Skin of body (tissue), 1 donor: ENCODE measurements at regions not wholly inside any gene's neighbourhood (a gene's known extent, or its start where the extent isn't known, plus 50 kb on each side); places are given as distances from the start of the nearest gene placed in this dataset.

ENCODE experiments used
- DNase-seq: peaks from one replicate; lab custom pipeline; 2025; lab: John Stamatoyannopoulos, UW

DNA sequence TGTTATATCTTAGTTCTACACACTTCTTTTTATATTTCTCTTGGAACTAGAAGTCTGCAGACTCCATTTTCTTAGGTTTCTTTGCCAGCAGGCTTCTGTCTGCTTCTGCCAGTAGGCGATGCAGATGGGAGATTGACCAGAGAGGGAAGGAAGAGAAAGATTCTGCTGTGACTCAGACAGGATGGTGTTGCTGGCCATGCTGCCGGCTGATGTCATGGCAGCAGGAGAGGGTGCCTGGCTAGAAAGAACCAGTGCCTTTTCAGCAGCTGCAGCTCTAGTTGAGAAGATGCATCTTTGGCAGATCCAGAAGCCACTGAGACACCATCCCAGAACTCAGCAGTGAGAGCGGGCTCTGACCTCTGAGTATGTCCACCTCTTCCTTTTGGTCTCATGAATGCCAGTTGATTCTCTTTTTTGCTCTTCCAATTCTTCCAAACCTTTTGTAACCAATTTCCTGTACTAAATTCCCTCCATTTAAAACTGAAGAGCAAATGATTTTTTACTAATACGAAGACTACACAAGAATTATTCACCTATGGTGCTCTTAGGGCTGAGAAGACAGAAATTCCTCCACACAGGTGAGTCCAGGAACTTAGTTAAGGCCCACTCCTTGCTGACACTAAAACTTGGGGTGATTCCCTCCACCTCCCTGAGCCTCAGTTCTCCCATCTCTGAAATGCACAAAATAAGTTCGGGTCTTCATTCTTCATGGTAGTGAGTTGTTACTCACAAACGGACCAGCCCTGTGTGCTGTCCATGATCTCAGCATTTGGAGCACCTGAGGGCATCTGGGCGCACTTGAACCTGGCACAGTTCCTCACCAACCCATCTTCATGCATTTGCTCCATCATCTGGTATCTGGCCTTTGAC is 200.7 kb downstream of the MYCN start:
- DNase-seq = no peak

DNA sequence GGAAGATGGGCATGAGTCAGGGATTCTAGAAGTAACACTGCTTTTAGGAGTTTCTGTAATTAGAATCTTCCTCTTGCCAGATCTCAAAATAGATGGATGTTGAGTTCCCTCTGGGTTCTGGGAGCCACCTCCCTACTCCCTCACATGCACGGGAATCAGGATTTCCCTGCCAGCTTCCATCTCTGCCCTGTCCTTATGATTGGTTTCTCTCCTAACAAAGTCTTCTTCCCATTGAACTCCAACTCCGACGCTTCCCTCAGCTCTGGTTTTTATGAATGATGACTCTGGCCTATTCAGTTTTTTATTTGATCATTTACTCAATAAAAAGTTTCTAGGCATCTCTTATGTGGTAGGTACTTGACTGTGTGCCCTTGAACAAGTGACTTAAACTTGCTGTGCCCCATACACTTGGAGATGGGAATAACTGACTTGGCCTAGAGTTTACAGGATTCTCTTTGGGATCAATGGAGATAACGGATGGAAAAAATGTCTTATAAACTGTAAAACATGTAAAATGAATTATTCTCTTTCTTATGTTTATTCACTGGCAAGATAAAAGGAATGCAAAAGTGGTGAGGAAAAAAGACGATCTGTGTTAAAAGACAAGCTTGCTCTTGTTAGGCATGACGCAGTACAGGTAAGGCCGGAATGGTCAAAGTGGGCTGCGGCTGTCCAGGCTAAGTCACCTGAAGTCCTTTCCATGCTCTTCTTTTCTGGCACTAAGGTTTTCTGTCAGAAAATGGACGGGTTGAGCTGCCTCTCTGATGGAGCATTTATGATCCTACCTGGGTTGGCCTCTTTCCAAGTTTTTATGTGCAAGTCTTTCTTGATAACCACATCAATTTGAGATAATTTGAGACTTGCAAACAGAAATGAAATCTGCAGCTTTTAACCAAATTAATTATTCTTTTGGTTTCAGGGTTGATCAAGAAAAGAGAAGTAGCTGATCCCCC is 199.6 kb downstream of the MYCN start:
- no peak for DNase-seq

DNA sequence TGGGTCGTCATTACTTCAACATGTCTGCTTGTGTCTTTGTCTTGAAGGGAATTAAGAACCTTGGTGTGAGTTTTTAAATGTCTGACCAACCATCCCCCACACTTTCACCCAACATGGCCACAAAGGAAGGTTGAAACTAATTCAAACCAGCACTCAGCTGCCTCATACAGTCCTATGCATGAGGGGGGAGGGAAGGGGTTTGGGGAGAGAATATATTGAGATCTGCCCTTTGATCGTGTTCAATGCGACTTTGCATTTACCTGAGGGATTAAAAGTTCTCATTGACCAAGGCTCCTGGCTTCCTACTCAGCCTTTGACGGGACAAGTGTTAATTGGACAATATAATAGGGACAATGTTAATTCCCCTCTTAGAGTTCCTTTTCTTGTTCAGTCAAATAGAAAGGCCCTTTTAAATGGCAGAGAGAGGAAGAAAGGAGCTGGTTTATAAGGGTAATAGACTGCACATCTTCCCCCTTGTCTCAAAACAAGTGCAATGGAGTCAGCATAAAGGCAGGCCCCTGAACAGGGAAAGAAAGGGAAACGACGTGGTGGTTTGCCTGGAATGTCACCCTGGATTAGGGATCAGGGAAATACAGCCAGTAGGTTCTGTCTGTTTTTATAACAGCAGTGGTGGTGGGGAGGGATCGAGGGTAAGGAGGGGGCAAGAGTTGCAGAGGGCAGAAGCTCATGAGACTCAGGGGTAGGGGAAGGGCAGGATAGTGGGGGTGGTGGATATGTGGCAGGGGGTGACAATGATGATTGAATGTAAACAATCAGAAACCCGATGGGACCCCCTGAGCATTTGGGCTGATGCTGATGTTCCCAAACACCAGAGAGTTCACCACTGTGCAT is 198.7 kb downstream of the MYCN start:
- DNase-seq = no peak

DNA sequence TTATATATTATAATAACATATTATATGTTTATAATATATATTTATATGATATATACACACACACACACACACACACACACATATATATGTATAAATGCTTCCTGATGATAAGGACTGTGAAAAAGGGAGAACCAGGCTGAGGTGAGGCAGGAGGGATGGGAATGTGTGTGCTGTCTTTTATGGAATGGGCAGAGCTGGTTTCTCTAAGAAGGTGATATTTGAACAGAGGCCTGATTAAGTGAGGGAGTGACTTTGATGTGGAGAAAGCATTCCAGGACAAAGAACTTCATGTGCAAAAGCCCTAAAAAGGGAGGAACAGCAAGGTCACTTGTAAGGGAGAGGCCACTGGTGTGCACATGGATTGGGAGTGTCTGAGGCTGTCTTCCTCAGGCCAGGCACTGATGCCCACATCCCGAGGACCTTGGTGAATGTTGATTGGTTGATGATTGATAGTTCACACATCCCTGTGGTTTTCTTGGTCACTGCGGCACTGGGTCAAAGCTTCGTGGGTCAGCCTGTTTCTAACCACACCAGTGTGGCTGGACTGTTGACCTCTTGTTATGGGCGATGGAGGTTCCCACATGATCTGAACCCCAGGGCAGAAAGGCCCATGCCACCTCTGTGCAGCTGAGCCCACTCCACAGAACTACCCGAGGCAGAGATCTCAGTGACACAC is 196.9 kb downstream of the MYCN start:
- no peak for DNase-seq

DNA sequence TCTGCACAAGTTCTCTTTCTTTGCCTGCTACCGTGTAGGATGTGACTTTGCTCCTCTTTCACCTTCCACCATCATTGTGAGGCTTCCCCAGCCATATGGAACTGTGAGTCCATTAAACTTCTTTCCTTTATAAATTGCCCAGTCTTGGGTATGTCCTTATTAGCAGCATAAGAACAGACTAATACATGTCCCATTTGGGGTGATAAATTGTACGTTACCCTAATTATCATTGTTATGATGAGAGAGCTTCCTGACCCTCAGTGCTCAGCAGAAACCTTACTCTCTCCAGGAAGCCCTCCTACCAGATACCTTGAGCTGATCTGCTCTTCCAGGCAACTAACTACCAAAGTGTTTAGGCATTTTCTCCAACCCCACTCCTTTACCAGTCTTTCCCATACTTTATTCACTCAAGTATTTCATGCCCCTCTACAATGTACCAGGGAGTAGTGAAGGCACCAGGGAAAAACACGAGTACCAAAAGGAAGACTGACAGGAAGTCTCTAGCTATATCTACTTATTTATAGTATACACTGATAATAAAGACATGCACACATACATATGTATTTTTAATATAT is 196.2 kb downstream of the MYCN start:
- no peak for DNase-seq

DNA sequence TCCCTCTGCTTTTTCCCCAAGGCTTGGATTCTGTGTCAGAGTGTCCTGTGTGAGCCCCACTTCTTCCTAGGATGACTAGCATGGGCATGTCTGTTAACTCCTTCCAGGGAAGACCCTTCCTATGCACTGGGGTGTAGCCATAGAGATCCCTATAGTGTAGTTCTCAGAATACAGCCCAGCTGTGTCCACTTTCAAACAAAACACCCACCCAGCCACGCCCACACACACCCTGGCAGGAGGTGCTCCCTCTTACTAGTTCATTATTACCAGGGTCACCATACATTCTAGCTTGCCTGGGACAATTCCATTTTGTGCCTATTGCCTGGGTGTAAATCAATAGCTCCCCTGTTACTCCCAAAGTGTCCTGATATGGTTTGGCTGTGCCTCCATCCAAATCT is 195.6 kb downstream of the MYCN start:
- DNase-seq = no peak

DNA sequence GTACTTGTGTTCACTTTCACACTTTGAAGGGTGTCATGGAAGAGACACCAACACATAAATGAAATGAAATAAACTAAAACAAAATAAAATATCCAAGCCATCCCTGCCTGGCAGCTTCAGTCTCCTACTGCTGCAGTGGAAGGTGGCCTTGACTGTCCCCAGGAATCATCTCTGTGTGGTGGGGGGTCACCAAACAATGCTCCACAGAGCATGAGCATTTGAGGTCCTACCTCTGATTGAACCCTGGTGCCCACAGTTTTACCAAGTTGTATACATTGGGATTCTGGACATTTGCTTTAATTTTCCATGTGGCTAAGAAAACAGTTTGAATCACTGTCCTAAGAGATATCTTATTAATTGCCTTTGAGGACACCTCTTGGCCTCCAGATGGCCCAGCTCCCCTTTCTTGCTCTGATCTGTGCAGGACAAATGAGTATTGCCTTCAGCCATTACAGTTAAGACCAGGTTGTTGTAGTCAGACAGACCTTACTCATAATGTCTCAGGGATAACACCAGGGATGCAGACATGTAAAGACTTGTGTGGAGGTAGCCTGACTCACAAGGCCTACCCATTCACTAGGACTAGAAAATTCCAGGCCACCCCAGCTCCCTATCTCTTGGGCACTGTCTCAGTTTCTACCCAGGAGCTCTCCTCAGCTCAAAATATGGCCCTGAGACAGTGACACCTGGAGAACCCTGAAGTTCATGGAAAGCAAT is 195.0 kb downstream of the MYCN start:
- DNase-seq = no peak

DNA sequence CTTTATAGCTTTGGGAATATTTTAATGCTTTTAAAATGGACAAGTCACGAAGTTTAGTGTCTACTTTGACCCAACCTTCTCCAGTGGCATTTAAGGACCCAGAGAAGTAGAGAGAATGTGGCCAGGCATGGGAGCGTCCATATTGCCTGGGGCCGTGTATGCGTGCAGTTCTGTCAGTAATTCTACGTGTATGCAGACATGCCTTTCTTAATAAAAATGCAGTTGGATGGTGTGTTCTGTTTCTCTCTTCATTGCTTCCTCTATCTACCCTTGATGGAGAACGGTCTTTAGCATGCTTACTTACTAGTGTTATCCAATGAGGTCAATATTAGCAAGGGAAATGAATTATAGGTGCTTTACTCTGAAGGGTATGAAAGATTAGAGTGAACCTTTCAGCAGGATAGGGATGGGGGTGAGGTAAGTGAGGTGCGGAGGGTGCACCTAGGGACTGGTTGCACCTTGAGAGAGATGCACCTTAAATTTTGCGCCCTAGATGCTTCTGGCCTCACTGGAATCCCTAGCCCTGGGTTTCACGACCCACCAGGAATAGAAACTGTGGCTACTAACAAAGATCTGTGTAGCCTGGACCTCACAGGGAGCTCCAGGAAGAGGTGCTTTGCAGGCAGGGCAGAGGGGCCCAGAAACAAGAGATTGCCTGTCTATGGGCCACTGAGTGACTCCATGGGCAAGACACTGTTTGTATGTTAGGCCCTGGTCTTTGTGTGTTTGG is 194.3 kb downstream of the MYCN start:
- no peak for DNase-seq

DNA sequence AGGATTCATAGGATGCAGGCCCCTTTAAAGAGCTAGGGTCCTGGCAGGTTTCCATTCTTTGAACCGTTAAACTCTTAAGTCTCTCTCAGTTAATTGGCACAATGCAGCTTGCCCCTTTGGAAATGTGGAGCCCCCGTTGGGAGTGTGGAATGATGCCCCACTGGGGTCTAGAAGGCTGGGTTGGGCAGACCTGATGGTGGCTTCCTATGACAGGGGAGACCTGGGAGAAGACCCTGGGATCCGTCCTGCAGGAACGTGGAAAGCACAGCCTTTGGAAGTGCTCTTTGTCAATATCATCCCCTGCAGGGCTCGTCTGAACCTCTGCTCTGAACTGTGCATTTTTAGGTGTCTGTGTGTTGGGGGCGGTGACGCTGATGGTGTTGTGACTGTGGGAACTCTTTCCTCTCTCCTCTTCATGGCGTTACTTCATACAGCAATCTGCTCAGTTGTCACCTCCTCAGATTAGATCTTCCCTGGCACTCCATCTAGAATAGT is 190.6 kb downstream of the MYCN start:
- DNase-seq = no peak

DNA sequence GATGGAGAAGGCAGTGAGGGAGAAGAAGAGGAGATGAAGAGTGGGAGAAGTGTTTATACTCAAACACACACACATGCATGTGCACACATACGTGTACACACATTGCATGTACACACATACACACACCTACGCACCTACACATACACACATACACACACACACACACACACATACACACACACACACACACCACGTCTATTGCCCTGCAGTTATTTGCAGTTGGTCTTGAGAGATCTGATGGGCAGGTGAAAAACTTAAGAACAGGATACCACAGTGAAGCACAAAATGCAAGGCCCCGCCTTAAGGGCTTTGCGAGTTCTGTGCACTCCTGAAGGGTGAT is 190.2 kb downstream of the MYCN start:
- no peak for DNase-seq

DNA sequence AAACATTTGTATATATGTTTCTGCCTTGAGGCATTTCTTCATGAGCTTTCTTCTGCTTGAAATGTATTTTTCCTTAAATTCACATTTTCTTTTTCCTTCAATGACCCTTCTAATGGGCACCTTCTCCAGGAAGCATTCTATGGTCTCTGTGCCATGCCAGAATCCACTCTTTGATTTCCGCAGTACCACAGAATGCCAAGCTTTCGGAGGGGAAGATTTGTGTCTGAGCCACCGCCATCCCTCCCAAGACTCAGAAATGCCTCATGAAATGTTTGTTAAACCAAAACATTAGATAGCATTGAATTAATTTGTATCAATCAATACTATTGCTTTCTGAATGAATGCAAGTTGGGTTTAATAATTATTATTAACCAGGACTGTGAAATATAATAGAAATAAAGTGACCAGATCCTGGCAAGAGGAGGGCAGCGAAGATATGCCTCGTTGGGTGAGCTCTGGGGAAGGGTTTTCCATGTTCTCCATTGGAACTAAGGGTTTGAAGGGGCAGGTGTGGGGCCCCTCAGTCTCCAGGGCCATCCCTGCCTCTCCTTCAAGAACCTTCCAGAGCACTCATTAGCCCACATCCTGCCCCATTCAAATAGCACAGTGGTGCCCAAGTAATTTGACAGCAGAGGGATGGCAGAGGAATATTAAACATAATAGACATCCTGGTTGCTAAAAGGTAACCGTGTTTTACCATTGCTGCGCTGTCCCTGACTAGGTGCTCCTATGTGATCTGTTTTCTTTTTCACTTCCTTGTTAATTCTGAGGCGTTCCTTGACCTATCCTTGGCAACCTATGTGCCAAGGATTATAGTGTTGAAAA is 189.6 kb downstream of the MYCN start:
- DNase-seq = no peak

DNA sequence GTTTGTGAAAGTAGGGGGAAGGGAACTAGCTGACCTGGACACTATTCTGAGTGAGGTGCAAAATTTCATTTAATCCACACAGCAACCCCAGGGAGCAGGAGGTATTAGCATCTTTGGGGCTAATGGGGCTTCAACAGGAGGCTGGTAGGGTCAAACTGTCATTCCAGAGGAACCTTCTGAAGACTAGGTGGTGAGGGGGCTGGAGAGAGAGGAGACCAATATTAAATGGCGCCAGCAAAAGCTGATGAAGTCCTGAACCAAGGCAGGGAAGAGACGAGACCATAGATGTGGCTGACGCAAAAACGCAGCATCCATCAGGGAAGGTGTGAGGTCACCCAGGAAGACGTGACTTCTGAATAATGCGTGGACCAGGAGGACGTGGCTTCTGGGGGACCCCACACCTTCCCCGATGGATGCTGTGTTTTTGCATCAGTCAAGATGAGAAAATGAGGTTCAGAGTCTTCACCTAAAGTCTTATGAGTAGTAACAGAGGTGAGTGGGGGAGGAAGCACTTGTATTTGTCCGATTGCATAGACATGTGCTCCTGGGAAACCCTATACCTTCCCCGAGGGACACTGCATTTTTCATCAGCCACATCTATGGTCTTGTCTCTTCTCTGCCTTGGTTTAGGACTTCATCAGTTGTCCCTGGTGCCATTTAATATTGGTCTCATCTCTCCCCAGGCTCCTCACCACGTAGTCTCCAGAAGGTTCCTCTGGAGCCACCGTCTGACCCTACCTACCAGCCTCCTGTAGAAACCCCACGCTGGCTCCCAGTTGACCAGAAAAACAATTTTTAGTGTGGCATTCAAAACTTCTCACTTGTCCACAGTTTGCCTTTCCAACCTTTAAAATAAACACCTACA is 188.6 kb downstream of the MYCN start:
- no peak for DNase-seq

DNA sequence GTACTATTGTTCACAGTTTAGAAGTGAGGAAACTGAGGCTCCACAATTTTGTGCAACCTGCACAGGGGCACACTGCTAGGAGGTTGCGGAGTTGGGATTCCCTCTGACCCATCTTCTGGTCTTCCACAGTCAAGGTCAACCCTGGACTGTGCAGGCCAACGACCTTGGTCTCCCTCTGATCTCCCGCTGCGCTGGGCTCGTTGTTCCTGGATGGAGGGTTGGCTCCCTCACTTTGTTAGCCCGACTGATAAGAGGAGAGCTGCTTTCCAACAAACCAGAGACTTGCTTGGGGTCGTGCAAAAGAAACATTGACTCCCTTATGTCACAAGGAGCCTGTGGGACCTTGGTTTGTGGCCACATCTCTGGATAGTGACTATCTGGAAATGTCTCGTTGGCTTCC is 187.6 kb downstream of the MYCN start:
- DNase-seq = no peak

DNA sequence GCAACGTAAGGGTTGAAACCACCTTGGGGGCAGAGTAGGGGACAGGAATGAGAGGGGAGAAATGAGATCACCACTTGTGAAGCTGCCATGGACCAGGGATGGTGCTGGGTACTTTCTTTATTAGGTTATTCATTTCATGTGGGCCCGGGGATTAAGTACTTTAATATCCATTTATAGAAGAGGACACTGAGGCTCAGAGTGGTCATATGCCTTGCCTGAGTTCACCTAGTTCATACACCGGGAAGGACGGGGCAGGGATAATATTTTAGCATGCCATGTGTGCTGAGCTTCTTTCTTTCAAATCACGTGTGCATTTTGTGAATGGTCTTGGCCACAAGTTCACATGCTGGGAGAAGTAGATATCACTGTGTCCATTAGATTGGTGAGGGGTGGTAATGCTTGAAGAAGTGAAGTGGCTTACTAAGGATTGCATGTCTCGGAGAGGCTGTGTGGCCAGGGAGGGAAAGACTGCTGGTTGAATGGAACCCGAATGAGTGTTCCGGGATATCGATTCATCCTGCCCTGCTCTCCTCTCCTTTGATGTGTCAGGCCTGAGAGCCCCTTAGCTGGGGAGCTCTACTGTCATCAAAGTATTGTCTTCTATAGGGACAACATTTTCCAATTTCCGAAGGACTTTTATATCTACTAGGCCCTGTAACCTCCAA is 187.1 kb downstream of the MYCN start:
- no peak for DNase-seq

DNA sequence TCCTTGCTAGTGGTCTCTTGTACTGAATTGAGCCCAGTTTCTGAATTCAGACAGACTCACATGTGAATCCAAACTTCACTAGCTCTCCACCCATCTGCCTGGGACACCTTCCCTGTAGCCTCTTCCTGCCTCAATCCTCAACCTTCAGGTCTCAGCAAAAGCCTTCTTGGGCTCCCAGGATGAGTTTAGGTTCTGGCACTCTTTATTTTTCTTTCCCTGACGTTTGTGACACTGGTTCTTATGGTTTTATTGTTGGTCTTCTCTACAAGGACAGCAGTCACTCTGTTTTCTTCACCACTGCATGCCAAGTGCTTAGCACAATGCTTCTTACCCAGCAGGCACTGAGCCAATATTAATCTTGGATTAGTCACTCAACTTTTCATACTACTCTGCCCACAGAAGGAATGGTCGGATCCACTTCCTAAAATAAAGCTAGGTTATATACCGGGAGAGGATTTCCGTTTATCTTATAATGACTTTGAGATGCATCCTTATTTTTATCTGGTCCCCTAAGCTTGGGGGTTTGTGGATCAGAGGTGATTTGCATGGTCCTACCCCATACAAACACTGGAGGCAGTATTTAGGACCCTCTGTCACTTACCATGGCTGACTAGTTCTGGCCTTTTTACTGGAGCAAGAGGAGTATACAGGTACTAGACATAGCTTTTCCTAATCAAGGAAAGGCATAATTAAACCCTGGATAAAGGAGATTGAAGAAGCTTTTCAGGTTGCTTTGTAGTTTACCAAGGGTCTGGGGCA is 186.3 kb downstream of the MYCN start:
- no peak for DNase-seq
